Neutrophil (primary cell): ENCODE measurements at regions not wholly inside any gene's neighbourhood (a gene's known extent, or its start where the extent isn't known, plus 50 kb on each side); places are given as distances from the start of the nearest gene placed in this dataset.

ENCODE experiments used
- H3K27ac ChIP-seq: fragments of 200-600 bp; sonication (generic); 2 replicates; pipeline ENCODE4 v1.5.1; 2016; ENCODE audit warnings: mild to moderate bottlenecking, moderate library complexity
- H3K27me3 ChIP-seq: fragments of 200-600 bp; sonication (generic); 2 replicates; pipeline ENCODE4 v1.6.0; 2016; ENCODE audit warnings: mild to moderate bottlenecking
- H3K36me3 ChIP-seq: fragments of 200-600 bp; sonication (generic); 2 replicates; pipeline ENCODE4 v1.5.1; 2017
- H3K4me1 ChIP-seq, 2 experiments: fragments of 200-600 bp in 1 of 2; sonication (generic) in 1 of 2; 1 replicate in 1 of 2; 2 replicates in 1 of 2; pipeline versions ENCODE4 v1.5.1 to v1.6.1; 2013 to 2016; ENCODE audit warnings: low read depth in 1 of 2, low read length in 1 of 2, mild to moderate bottlenecking in 1 of 2, moderate library complexity in 1 of 2; ENCODE audit not compliant: control insufficient read depth in 1 of 2, insufficient read depth in 1 of 2
- H3K4me3 ChIP-seq, 2 experiments: fragments of 200-600 bp in 1 of 2; sonication (generic) in 1 of 2; 1 replicate in 1 of 2; 2 replicates in 1 of 2; pipeline ENCODE4 v1.5.1; 2013 to 2016; ENCODE audit warnings: low read depth in 1 of 2, low read length in 1 of 2, mild to moderate bottlenecking in 1 of 2, moderate library complexity in 1 of 2
- H3K9me3 ChIP-seq: fragments of 200-600 bp; sonication (generic); 2 replicates; pipeline ENCODE4 v1.5.1; 2016
- CTCF ChIP-seq: fragments of 200-600 bp; sonication (generic); IDR thresholded peaks from 2 replicates; pipeline ENCODE4 v1.5.1; 2016; ENCODE audit warnings: antibody characterized with exemption

- TF ChIP-seq CTCF = no peak
- Histone ChIP-seq H3K9me3 (no peaks in the 10 kb centered on the region), H3K36me3 (no peaks in the 10 kb centered on the region), H3K27ac (no peak overlapping the region), H3K27me3 (no peaks in the 10 kb centered on the region), H3K4me1 (no peaks in the 10 kb centered on the region), H3K4me3 (no peak overlapping the region)
Measured at GRCh38 chr1:87993051-87993450, 664.4 kb downstream of the LMO4 start.

- H3K27me3 ChIP-seq = no peaks in the 10 kb centered on the region
Measured at GRCh38 chr1:87999852-88000251, 671.2 kb downstream of the LMO4 start.

GRCh38 chr1:88001460-88001859 is 672.8 kb downstream of the LMO4 start:
- Histone ChIP-seq H3K4me1 (no peaks in the 10 kb centered on the region), H3K27ac (no peak overlapping the region), H3K27me3 (no peaks in the 10 kb centered on the region), H3K36me3 (no peaks in the 10 kb centered on the region), H3K4me3 (no peak overlapping the region), H3K9me3 (no peaks in the 10 kb centered on the region)
- no peak for TF ChIP-seq CTCF

More at GRCh38 chr1:87999852-88000251, 671.2 kb downstream of the LMO4 start:
- TF ChIP-seq CTCF = no peak
- Histone ChIP-seq H3K27ac (no peak overlapping the region), H3K4me3 (no peak overlapping the region), H3K9me3 (no peaks in the 10 kb centered on the region), H3K36me3 (no peaks in the 10 kb centered on the region), H3K4me1 (no peaks in the 10 kb centered on the region)

GRCh38 chr1:88003255-88003654 is 674.6 kb downstream of the LMO4 start:
- no peaks in the 10 kb centered on the region for H3K36me3 ChIP-seq
- no peaks in the 10 kb centered on the region for H3K4me1 ChIP-seq
- no peak overlapping the region for H3K4me3 ChIP-seq
- no peaks in the 10 kb centered on the region for H3K27me3 ChIP-seq
- H3K27ac ChIP-seq = no peak overlapping the region
- no peak for TF ChIP-seq CTCF
- no peaks in the 10 kb centered on the region for H3K9me3 ChIP-seq

- no peak for TF ChIP-seq CTCF
- Histone ChIP-seq H3K36me3 (no peaks in the 10 kb centered on the region), H3K4me1 (no peaks in the 10 kb centered on the region), H3K27me3 (no peaks in the 10 kb centered on the region), H3K9me3 (no peaks in the 10 kb centered on the region), H3K4me3 (no peak overlapping the region), H3K27ac (no peak overlapping the region)
Measured at GRCh38 chr1:88009916-88010315, 674.2 kb upstream of the PKN2 start.

DNA sequence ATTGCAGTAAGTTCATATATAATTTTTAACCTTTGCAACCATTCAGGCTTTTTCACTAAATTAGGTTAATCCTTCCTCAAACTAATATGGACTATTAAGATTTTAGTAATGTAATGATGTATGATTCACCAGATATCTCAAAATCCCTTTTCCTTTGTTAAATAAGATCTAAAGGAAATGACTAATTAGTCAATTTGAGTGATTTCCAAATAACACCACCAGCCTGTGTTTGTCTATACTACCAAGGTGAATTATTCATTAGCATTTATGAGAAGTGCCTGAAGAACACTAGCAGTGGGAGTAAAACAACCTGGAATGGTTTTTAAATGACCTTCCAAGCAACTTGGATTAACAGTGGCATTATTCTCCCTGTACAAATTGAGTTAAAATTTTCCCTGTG is 670.6 kb upstream of the PKN2 start:
- H3K36me3 ChIP-seq = no peaks in the 10 kb centered on the region
- H3K4me1 ChIP-seq = no peaks in the 10 kb centered on the region
- H3K27ac ChIP-seq = no peak overlapping the region
- no peak overlapping the region for H3K4me3 ChIP-seq
- H3K27me3 ChIP-seq = no peaks in the 10 kb centered on the region
- no peak for TF ChIP-seq CTCF
- H3K9me3 ChIP-seq = no peaks in the 10 kb centered on the region
